ENCODE measurements at regions not wholly inside any gene's neighbourhood (a gene's known extent, or its start where the extent isn't known, plus 50 kb on each side); places are given as distances from the start of the nearest gene placed in this dataset.

GRCh38 chr18:38826247-38826646, 1260.6 kb upstream of the CELF4 start:
- no peak for TF ChIP-seq CTCF (conservative IDR thresholded peaks at IDR 0.05; ENCODE audit: control insufficient read depth, insufficient read depth, low read depth, low read length)
- DNase-seq (ENCODE audit: low read depth): no peak
- H3K4me3 ChIP-seq (ENCODE audit: control insufficient read depth, low read depth, low read length): no peak overlapping the region

- TF ChIP-seq CTCF (conservative IDR thresholded peaks at IDR 0.05; ENCODE audit: control insufficient read depth, insufficient read depth, low read depth, low read length): no peak
Measured at GRCh38 chr18:38811209-38811608, 1245.6 kb upstream of the CELF4 start.

GRCh38 chr18:38810789-38811188, 1245.2 kb upstream of the CELF4 start:
- no peak for TF ChIP-seq CTCF (conservative IDR thresholded peaks at IDR 0.05; ENCODE audit: control insufficient read depth, insufficient read depth, low read depth, low read length)
- no peak for DNase-seq (ENCODE audit: low read depth)
- no peak overlapping the region for H3K4me3 ChIP-seq (ENCODE audit: control insufficient read depth, low read depth, low read length)

More at GRCh38 chr18:38811209-38811608, 1245.6 kb upstream of the CELF4 start:
- no peak for DNase-seq (ENCODE audit: low read depth)
- no peak overlapping the region for H3K4me3 ChIP-seq (ENCODE audit: control insufficient read depth, low read depth, low read length)

GRCh38 chr18:38807915-38808314, 1242.3 kb upstream of the CELF4 start:
- no peak overlapping the region for H3K4me3 ChIP-seq (ENCODE audit: control insufficient read depth, low read depth, low read length)
- no peak for TF ChIP-seq CTCF (conservative IDR thresholded peaks at IDR 0.05; ENCODE audit: control insufficient read depth, insufficient read depth, low read depth, low read length)
- DNase-seq (ENCODE audit: low read depth): no peak

GRCh38 chr18:38805256-38805655, 1239.7 kb upstream of the CELF4 start:
- no peak overlapping the region for H3K4me3 ChIP-seq (ENCODE audit: control insufficient read depth, low read depth, low read length)
- no peak for TF ChIP-seq CTCF (conservative IDR thresholded peaks at IDR 0.05; ENCODE audit: control insufficient read depth, insufficient read depth, low read depth, low read length)
- no peak for DNase-seq (ENCODE audit: low read depth)

- no peak for TF ChIP-seq CTCF (conservative IDR thresholded peaks at IDR 0.05; ENCODE audit: control insufficient read depth, insufficient read depth, low read depth, low read length)
- no peak overlapping the region for H3K4me3 ChIP-seq (ENCODE audit: control insufficient read depth, low read depth, low read length)
- DNase-seq (ENCODE audit: low read depth): no peak
Measured at GRCh38 chr18:38801640-38802039, 1236.0 kb upstream of the CELF4 start.

GRCh38 chr18:38796762-38797161, 1231.2 kb upstream of the CELF4 start:
- no peak for DNase-seq (ENCODE audit: low read depth)
- TF ChIP-seq CTCF (conservative IDR thresholded peaks at IDR 0.05; ENCODE audit: control insufficient read depth, insufficient read depth, low read depth, low read length): no peak
- H3K4me3 ChIP-seq (ENCODE audit: control insufficient read depth, low read depth, low read length): no peak overlapping the region

Measured in fibroblast of mammary gland (primary cell).